GM04504 (cell line): ENCODE measurements at regions not wholly inside any gene's neighbourhood (a gene's known extent, or its start where the extent isn't known, plus 50 kb on each side); places are given as distances from the start of the nearest gene placed in this dataset.

Source experiments
- DNase-seq: peaks from one replicate; pipeline ENCODE4 v3.0.0-alpha.2; 2012; ENCODE audit warnings: low read depth

DNA sequence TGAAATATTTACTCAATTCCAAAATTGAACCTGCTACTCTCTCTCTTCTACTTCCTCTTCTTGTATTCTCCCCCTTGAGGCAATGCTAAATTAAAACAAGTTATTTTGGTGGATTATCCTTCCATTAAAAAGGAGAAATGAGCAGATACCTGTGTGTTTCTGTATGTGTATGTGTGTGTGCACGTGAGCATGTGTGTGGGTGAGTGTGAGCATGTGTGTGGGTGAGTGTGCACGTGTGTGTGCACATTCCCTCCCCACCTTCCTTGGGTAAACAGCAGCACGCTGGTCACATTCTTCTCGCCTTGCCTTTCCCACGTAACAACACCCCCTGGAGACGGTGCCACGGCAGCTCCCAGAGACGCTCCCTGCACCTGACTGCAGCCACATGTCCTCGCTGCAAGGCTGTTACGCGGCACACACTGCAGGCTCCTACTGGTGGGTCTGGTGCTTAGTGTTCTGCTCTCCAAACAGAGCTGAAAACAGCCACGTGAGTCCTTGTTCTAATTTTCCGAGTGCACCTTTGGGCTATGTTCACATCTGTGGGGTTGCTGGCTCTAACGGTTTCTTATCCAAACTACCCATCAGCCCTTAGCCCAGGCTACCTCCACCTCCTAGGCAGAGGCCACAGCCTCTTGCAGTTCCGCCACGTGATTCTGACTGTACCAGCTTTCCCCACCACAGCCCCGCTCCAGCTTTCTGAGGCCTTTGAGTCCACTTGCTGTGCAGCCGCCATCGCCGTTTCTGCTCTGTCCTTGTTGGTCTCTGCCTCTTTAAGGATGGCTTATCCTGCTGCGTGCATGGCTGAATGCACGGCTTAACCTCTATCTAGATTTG, 123.4 kb downstream of the CTTN start:
- DNase-seq: no peak

DNA sequence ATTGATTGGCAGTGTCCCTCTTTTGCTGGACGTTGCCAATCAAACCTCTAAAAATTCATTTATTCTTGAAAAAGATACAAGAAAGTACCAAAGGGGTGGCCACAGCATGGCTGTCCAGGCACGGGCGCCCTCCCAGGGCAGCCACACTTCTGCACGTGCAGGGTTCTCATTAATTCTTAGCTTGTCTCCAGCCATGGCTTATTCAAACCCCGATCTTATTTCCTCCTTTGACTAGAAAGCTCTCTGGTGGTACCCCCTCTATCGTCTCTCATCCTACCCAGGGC, 123.9 kb downstream of the CTTN start:
- DNase-seq: no peak

DNA sequence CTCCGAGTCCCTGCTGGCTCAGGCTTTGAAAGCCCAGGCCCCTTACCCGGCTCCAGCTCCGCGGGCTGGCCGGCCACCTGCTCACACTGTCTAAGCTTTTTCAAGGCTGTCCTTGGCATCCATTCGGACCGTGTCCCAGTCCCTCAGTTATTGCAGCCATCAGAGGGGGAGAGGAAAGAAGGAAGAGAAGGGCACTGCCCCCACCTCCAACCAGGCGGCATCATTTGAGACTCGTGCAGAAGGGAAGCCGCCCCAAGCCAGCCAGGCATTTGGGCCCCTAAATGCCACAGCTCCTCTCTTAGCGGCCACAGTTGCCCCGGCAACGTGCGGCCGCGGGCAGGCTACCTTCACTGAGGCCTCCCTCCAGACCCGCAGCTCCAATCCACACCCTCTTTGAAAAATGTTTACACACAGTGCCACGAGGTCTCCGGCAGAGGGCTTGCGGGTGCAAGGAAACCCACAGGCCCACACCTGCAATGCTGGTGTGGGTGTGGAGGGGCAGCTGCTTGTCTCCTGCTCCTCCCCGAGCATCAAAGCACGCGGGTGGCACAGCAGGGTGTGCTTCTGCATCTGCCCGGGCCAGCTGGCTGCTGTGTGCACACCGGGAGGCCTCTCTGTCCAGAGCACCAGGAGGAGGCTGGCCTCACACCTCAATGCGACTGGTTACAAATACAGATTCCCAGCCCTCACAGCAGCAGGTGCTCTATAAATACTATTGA, 124.4 kb downstream of the CTTN start:
- no peak for DNase-seq

DNA sequence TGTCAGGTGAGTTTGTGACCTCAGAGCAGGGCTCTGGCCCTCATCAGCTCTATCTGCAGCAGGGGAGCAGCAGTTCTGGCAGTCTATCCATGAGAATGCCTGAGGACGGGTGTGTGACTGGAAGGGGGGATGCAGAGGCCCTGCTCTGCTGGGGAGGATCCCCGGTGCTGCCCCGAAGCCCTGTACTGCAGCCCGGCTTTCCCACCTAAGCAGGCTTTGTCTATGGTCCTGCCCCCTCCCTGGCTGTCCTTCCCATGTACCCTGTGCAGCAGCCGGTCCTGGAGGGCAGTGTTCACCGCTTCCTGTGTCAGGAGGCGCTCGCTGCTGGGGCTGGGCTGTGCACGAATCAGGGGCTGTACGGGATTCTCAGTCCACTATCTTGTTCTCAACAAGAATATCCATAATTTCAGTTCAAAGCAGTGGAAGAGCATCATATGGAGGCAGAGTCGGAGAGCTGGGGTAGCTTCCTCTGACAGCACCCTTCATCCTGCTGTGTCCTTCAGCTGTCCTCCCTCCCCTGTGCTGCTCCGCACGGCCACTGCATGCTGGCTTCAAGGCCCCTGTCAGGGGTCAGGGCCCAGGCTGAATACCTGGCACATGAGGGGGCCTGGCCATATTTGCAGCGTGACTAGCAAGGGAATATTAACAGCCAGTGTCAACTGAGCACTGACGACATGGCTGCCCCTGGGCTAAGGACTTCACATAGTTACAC, 125.2 kb downstream of the CTTN start:
- no peak for DNase-seq

DNA sequence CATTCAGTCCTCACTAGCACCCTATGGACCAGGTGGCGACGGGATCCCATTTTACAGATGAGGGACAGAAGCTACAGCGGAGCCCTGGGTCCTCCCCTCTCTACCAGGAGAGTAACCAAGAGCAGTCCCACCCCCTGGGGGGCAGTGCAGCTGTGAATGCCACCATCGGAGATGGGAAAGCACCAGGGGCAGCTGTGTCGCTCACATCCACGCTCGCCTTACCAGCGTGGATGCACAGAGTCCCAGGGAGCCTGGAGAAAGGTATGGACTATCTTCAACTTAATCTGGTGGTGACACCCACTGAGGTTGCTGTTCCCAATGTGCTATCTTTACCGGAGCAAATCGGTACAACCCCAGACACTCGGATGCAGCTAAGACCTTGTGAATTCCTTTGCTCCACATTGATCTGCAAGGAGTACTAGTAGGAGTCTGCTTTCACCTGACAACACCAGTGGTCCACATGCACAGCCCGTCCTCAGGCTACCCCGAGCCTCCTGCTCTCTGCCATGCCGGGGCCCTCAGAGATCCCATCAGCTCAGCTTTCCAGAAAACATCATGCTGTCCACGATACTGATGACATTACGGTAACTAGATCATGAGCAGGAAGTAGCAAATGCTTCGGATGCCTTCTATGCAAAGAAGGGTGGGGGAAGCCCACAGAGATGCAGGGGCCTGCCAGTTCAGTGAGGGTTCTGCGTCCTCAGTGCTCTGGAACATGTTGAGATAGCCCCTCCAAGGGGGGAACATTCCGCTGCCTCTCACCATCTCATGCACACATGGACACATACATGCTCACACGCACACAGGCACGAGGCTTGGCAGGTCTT, 126.0 kb downstream of the CTTN start:
- no peak for DNase-seq

DNA sequence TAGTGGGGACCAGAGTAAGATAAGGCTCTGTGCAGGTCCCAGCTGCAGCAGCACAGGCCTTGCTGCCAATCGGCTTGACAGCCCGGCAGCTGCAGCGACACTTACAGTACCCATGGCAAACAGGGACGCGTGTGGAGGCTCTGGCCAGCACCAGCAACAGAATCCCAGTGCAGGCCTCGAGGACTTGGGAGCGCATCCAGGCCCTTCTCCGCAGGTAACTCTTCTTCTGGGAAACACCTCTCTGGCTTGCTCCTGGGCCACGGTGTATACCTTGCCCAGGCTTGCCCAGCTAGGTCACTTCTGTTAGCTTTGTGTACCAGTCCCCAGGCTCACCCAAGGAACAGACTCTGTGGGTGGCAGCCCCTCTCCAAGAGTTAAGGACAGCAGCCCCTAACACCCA, 126.7 kb downstream of the CTTN start:
- DNase-seq: no peak

DNA sequence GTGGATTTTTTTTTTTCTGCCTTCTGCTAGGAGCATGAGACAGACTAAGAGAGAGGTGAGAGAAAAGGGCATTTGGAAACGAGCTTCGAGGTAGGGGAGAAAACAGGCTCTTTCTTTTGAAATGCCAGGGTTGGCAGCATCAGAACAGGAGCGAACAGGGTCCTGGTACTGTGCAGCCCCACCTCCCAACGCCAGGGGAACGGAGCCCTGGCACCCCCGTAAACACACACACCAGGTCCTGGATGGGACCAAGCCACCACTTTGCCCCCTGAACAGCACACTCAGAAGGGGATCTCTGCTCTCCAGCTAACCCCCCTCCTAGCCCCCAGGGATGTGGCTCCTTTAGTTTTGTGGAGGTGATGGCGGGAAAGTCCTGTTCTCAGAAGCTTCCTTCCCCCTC, 127.1 kb downstream of the CTTN start:
- DNase-seq: no peak

DNA sequence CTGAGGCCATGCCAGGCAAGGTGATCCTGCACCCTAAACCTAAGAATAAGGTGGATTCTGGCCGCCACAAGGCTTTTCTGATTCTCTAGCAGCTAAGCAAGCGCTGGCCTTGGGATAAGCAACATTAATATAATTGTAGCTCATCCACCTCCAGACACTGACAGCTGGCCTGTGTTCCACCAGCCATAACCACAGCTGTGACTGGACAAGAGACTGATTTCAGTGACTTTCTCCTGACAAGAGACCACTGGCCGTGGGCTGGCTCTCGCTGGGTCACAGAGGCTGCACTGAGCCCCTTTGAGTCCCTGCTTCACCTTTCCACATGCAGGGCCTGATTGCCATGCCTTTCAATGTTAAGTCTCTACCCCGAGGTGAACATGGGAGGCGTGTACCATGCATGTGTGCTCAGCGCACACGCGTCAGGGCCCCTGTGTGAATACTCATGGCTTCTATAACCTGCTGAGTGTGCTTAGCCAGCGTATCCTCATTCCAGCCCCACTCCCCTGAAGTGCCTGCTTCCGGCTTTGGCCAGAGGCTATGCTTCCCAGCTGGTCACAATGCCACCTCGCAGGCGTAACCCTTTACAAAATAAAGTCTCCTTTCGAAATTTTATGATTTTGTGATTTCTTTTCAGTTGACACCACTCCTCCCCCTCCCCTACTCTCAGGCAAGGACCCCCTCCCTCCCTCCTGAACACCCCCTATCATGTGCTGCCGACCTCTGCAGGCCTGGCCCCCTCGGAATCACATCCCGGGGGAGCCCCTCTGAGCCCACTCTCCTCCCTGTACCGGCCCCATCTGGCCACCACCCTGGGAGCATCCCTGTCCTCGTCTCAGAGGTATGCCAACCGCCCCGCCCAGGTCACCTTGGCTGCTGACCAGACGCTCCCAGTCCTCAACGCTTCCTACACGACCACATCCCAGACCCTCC, 128.1 kb downstream of the CTTN start:
- no peak for DNase-seq

DNA sequence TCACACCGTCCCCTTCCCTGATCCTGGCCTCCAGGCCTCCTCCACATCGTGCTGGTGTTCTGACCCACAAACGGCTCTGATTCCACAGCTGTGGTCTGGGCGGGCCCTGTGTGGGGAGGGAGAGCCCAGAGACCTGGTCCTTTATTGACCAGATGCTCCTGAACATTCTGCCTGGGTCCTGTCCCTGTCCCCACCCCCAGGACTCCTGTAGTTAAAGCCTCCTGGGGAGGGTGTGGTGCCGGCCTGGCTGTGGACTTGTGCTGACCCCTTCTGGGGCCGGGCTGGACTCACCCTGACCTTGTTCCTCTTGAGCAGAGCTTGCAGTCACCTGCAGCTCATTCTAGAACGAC, 128.7 kb downstream of the CTTN start:
- no peak for DNase-seq

DNA sequence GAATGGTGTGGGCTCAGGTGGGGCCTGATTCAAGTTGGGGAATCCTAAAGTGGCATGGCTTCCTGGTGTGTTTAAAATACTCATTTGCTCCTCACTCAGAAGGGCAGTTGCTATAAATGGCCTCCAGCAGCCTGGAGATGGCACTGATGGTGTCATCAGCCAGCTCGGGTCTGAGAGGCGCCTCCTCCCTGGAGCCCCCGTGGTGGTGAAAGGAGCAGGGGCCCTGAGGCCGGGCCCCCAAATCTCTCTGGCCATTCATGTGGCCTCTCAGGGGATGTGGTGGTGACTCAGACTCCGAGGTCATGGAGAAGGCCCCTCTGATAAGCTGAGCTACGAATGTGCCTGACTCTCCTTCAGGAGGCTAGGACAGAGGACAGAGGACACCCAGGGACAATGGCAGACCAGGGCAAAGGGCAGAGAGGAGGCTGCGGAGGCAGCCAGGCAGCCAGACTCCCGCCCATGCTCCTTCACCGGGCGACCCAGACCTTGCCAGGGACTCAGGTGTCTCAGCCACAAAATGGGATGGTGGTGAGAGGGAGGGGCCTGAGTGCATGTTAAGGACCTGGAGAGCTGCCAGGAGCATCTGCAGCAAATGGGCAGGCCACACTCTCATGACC, 129.2 kb downstream of the CTTN start:
- no peak for DNase-seq

DNA sequence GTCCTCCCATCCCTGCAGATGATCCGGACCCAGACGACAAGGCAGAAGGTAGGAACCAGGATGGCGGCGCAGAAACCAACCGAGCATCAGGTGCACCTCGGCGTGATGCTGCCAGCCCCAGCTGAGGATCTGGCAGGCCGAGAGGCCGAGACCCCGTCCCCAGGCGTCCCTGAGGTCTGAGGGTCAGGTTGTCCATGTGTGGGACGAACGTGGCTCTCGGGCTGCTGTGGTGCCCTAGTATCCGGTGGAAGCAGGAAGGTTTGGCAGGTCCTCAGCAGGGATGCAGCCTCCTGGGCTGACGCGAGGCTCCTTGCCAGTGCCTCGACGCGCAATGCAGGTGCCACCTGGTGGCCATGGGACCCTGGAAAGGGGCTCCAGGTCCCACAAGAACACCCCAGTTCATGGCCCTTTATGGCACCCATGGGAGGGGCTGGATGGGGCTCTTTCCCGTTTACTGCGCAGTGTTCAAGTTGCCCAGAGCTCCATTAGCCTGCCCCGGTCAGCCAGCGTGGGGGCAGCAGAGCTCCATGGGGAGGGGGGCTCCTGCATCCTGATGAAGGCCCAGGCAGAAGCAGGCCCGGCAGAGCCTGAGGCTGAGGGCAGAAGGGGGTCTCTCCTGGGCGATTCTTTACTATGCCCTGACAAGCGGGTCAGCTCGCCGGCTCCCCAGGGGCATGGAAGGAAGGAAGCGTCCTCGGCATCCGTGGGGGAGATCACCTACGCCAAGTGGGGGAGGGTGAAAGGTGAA, 129.9 kb downstream of the CTTN start:
- no peak for DNase-seq

DNA sequence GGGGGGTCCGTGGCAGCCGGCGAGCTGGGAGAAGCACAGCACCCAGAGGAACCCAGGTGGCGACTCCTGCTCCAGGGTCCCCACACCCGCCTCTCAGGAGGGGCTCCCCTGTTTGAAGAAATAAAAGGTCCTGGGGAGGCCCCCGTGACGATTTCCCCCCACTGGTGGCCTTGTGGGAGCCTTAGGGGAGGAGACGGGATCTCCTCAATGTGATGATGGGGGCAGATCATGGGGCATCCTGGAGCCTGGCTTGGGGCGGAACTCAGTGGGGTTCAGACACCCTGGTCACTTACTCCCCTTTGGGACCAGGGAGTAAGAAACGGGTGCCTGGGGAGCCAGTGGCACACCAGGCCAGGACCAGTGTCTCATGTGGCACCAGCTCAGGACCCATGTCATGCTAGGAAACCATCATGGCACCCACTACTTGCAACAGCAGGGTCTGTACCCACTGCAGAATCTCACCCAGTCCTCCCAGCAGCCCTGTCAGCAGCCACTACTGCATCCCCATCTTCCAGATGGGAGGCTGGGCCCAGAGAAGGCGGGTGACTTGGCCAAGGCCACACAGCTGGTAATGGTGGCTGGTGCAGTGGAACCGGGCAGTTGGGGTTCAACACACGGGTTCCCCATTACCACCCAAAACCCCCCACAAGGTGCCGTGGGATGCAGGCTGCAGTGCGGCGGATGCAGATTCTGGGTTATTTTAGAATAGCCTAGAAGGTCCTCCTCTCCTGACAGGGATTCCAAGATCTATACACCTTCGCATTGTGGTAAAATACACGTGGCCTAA, 130.7 kb downstream of the CTTN start:
- no peak for DNase-seq

DNA sequence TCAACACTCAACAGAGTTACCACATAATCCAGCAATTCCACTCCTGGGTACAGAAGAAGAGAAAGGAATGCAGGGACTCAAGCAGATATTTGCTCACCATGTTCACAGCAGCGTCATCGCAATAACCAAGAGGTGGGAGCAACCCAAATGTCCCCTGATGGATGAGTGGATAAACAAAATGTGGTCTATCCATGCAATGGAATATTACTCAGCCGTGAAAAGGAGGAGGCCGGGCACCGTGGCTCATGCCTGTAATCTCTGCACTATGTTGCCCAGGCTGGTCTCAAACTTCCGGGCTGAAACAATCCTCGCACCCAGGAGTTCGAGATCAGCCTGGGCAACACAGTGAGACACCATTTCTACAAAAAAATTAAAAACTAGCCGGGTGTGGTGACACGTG, 131.7 kb downstream of the CTTN start:
- no peak for DNase-seq

DNA sequence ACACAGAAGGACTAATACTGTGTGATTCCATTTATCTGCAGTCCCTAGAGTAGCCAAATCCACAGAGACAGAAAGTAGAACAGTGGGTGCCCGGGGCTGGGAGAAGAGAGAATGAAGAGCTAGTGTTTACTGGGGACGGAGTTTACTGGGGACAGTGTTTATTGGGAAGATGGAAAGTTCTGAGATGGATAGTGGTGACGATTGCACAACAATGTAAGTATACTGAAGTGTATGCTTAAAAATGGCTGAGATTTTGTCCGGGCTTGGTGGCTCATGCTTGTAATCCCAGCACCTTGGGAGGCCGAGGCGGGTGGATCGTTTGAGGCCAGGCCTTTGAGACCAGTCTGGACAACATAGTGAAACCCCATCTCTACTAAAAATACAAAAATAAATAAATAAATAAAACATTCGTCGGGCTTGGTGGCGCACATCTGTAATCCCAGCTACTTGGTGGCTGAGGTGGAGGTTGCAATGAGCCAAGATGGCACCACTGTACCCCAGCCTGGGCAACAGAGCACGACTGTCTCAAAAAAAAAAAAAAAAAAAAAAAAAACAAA, 132.4 kb downstream of the CTTN start:
- DNase-seq: no peak

DNA sequence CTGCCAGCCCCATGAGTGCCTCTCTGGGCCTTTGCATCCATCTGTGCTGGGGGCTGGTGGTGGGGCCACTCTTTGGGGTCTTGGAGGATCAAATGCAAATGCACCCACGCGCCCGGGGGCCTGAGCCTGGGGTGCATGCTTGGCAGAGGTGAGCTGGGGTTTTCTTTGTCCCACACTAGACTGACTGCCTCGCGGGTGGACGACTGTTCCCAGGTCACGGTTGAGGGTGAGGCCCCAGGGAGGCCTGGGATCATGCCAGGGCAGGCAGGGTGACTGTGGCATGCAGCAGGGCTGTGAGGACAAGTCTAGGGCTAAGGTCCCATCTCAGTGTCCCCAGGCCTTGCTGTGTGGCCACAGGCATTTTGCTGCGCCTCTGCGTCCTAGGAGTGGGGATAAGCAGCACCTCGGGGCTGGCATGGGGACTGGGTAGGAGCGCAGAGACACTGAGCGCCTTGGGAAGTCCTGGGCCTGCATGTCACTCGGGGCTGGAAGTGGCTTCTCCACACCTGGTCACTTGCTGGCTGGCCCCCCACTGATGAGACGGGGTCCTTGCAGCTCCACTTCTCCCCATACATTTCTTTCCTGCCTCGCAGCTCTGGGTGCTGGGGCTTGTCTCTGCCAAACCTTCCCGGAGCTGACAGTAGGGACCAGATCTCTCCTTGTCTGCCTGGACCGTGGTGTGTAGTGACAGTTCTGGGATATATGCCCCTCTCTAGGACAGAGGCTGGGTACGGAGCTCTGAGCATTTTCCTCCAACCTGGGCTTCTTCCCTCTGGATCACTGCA, 133.1 kb downstream of the CTTN start:
- DNase-seq: no peak

DNA sequence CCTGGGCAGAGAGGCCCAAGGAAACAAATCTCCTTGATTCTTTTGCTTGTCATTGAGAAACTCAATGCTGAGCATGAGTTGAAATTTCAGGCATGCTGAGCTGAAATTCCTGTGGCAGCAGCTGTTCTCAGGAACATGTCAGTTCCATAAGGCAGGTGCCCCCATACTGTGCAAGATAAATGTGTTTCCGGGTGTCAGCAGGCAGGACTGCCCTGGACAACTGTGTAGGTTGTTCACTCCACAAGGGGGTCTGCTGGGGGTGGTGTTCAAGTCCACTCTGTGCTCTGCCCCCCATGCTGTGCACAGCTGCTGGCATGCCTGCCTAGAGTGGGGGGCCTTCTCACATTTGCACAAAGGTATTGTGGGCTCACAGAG, 133.7 kb downstream of the CTTN start:
- no peak for DNase-seq

DNA sequence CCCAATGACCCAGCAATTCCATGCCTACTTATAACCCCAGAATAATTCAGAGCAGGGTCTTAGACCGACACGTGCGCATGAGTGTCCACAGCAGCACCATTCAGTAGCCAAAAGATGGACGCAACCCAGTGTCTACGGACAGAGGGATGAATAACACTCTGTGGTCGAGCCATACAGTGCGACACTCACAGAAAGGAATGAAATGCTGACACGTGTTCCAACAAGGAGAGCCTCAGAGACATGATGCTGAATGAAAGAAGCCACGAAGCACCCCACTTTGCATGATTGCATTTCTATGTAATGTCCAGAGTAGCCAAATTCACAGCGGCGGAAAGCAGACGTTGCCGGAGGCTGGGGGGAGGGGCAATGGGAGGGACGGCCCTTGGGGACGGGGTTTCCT, 134.4 kb downstream of the CTTN start:
- no peak for DNase-seq
